ENCODE measurements at regions not wholly inside any gene's neighbourhood (a gene's known extent, or its start where the extent isn't known, plus 50 kb on each side); places are given as distances from the start of the nearest gene placed in this dataset.

DNA sequence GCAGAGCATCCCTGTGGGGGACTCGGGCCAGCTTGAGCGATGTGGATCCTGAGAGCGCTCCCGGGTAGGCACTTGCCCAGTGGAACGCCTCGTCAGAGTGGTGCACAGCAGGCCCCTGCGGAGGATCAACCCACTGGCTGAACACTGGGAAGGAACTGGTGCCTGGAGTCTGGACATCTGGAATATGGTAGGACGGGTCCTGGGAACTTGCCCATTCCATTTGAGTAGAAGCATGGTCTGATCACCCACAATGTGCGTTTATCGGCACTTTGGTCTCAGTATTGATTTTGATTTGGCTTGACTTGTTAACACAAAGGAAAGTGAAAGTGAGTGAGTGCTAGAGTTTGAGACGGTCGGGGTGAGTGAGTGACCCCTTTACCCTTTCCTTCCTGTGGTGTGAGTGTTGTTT, 1336.2 kb upstream of the CHAC2 start:
- intact Hi-C loops (cut with DNase I) = no loop called here
- Histone ChIP-seq H3K9me3 (no peaks in the 10 kb centered on the region), H3K27me3 (ENCODE audit: insufficient read depth in 3 of 3, low read length in 2 of 3) (no peaks in the 10 kb centered on the region), H3K4me1 (no peaks in the 10 kb centered on the region), H3K4me3 (no peak overlapping the region), H3K27ac (no peak overlapping the region), H3K36me3 (ENCODE audit: insufficient read depth in 1 of 2, low read depth in 1 of 2) (no peaks in the 10 kb centered on the region)
- TF ChIP-seq, protein P1, sequence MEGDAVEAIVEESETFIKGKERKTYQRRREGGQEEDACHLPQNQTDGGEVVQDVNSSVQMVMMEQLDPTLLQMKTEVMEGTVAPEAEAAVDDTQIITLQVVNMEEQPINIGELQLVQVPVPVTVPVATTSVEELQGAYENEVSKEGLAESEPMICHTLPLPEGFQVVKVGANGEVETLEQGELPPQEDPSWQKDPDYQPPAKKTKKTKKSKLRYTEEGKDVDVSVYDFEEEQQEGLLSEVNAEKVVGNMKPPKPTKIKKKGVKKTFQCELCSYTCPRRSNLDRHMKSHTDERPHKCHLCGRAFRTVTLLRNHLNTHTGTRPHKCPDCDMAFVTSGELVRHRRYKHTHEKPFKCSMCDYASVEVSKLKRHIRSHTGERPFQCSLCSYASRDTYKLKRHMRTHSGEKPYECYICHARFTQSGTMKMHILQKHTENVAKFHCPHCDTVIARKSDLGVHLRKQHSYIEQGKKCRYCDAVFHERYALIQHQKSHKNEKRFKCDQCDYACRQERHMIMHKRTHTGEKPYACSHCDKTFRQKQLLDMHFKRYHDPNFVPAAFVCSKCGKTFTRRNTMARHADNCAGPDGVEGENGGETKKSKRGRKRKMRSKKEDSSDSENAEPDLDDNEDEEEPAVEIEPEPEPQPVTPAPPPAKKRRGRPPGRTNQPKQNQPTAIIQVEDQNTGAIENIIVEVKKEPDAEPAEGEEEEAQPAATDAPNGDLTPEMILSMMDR (IDR thresholded peaks at IDR 0.05) = no peak
- WGBS, 3 donors = 89 to 90% (median 89%) methylated on average over 12 of the region's 12 CpGs
- DNase-seq (no peak), ATAC-seq (no peak)

DNA sequence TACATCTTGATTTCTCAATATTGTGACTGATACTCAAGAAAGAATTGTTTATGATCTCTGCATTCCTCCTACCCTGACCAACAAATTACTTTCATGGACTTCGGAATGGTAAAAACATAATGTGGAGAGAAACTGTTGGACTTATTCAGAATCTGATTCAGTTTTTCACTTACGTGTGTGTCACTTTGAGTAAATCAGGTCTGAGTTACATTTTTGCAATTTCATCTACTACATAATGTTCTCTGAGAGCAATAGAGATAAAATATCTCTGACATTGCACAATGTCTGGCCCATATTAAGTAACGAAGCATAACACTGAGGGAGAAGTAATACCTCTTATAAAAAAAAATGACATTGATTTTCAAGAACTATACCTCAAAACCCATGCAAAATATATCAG, 1337.9 kb upstream of the CHAC2 start:
- no peaks in the 10 kb centered on the region for H3K36me3 ChIP-seq (ENCODE audit: insufficient read depth in 1 of 2, low read depth in 1 of 2)
- TF ChIP-seq, protein P1 (IDR thresholded peaks at IDR 0.05) = no peak
- H3K9me3 ChIP-seq = no peaks in the 10 kb centered on the region
- WGBS, 3 donors = 38 to 67% (median 47%) methylated on average over 3 of the region's 3 CpGs
- no peak overlapping the region for H3K27ac ChIP-seq
- no peak overlapping the region for H3K4me3 ChIP-seq
- no peaks in the 10 kb centered on the region for H3K4me1 ChIP-seq
- intact Hi-C loops (cut with DNase I) = no loop called here
- no peaks in the 10 kb centered on the region for H3K27me3 ChIP-seq (ENCODE audit: insufficient read depth in 3 of 3, low read length in 2 of 3)
- no peak for ATAC-seq
- DNase-seq = no peak

DNA sequence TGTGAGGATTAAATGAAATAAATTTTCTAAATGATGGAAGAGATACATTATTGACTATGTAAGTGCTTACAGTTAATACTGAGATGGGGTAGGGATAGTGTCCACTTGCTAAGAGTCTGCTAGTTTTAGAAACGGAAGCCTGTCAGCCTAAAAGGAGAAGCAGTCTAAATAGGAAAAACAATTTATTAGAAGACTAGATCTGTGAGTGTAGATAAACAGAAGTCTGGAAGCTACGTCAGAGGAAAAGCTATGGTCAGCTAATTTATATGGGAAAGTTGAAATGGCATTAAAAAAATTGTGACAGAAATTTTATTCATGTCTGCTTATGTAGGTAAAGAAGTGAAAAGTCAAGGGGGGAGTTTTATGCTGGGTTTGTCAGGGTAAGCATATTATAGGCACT, 1338.4 kb upstream of the CHAC2 start:
- WGBS, 3 donors = 61 to 70% (median 65%) methylated on average over 2 of the region's 2 CpGs
- Histone ChIP-seq H3K9me3 (no peaks in the 10 kb centered on the region), H3K4me1 (no peaks in the 10 kb centered on the region), H3K4me3 (no peak overlapping the region), H3K27me3 (ENCODE audit: insufficient read depth in 3 of 3, low read length in 2 of 3) (no peaks in the 10 kb centered on the region), H3K27ac (no peak overlapping the region), H3K36me3 (ENCODE audit: insufficient read depth in 1 of 2, low read depth in 1 of 2) (no peaks in the 10 kb centered on the region)
- ATAC-seq (no peak), DNase-seq (no peak)
- TF ChIP-seq, protein P1 (IDR thresholded peaks at IDR 0.05) = no peak
- intact Hi-C loops (cut with DNase I) = no loop called here

DNA sequence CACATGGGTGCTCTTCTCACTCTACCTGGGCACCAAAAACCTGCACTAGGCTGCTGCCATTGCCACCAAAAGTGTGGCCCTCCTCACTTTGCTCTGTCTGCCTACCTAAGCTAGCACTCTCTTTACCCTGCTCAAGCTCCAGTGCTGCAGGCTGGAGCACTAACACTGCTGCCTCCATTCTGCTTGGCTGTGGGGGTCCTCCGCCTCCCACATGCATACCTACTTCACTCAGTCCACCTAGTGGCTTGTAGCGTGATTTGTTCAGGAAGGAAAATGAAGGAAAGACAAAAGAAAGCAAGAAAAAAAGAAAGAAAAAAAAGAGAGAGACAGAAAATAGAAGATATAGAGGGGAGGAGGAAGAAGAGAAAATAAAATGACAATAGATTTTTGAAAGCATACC, 1339.4 kb upstream of the CHAC2 start:
- WGBS, 3 donors = 83 to 93% (median 84%) methylated on average over 2 of the region's 2 CpGs
- Histone ChIP-seq H3K4me3 (no peak overlapping the region), H3K9me3 (no peaks in the 10 kb centered on the region), H3K27me3 (ENCODE audit: insufficient read depth in 3 of 3, low read length in 2 of 3) (no peaks in the 10 kb centered on the region), H3K36me3 (ENCODE audit: insufficient read depth in 1 of 2, low read depth in 1 of 2) (no peaks in the 10 kb centered on the region), H3K27ac (no peak overlapping the region), H3K4me1 (no peaks in the 10 kb centered on the region)
- no peak for ATAC-seq
- TF ChIP-seq, protein P1 (IDR thresholded peaks at IDR 0.05) = no peak
- no peak for DNase-seq
- intact Hi-C loops (cut with DNase I) = no loop called here

DNA sequence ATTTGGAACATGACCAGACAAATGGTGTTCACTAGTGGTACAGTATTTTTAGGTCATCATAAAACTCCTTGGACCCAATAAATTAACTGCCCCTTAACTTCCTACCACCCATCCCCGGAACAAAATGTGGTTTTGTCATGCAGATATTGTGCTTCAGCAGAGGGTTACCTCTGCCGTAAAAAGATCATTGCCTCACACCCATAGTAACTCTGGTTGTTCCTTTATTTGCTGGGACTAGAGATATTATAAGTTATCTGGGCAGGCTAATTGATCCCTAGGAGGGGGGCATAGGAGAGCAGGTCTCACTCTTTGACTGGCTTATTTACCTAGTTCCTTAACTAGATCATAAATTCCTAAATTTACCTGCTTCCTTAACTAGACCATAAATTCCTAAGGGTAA, 1343.9 kb upstream of the CHAC2 start:
- Histone ChIP-seq H3K36me3 (ENCODE audit: insufficient read depth in 1 of 2, low read depth in 1 of 2) (no peaks in the 10 kb centered on the region), H3K4me3 (no peak overlapping the region), H3K27ac (no peak overlapping the region), H3K4me1 (no peaks in the 10 kb centered on the region), H3K27me3 (ENCODE audit: insufficient read depth in 3 of 3, low read length in 2 of 3) (no peaks in the 10 kb centered on the region), H3K9me3 (no peaks in the 10 kb centered on the region)
- TF ChIP-seq, protein P1 (IDR thresholded peaks at IDR 0.05) = no peak
- intact Hi-C loops (cut with DNase I) = no loop called here
- no peak for ATAC-seq
- DNase-seq = no peak
- 32 to 51% (median 42%) methylated on average over 2 of the region's 2 CpGs for WGBS, 3 donors

All from psoas muscle (tissue), 7 donors.